CD4-positive, alpha-beta T cell treated with Interleukin-17A for 4 hours (primary cell): ENCODE measurements at regions not wholly inside any gene's neighbourhood (a gene's known extent, or its start where the extent isn't known, plus 50 kb on each side); places are given as distances from the start of the nearest gene placed in this dataset.

Experiments used
- DNase-seq: peaks from one replicate; pipeline ENCODE4 v3.0.0-alpha.2; 2020; ENCODE audit warnings: mixed read lengths

DNA sequence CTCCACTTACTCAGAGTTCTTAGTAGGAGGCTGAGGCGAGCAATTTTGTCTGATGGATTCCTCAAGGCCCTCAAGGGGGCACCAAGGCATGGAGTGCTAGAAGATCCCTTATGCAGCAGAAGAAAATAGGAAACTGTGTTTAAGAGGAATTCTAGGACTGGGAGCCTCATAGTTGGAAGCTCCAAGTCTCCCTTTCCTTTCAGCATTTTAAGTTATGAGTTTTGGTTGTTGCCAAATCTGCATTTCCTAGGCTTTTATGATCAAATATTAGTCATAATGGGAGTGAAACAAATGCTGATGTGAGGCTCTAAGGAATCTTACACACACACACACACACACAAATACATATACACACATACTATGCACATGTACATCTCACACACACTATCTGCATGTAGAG lies 714.0 kb downstream of the UTRN start:
- no peak for DNase-seq

DNA sequence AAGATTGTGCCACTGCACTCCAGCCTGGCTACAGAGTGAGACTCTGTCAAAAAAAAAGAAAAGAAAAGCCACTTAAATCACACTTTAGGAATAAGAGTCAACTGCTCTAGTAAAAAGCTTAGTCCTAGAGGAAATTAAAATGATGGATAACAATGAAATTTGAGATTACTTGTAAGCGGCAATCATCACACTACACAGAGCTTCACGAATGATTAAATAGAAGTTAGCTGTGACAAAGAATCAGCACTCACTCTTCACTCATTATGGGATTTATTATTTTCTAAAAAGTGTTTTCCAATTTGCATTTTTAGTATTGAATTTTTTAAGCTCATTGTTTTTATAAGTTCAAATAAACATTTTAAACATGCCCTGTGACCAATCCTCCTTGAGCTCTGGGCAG lies 718.0 kb downstream of the UTRN start:
- no peak for DNase-seq

DNA sequence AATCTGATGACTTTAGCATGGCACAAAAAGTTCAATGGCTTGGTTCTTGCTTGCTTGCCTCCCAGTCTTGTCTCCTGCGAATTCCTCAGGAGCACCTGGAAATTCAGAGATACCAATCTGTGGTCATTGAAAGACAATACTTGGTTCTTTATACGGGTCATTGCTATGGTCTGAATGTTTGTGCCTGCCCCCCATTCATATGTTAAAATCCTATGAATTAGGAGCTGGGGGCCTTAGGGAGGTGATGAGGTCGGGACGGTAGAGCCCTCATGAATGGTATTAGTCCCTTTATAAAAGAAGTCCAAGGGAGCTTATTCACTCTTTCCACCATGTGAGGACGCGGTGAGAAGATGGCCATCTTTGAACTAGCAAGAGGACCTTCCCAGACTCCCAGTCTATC lies 721.8 kb downstream of the UTRN start:
- no peak for DNase-seq

DNA sequence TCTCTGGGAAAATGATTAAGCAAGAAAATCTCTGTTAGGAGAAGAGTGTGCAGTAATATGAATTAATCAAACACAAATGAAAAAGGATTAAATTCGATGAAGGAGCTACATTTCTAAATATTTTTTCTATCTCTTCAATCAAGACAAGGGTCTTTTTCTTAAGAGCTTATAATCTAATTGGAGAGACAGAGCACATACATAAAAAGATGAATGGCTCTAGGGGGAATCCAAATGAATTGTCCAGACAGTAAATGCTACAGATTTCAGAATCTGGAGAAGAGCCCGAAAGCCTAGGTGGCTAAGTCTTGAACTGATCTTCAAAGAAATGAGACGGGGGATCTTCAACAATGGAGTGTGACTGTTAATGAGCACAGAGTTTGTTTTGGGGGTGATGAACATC lies 723.6 kb downstream of the UTRN start:
- DNase-seq: no peak

DNA sequence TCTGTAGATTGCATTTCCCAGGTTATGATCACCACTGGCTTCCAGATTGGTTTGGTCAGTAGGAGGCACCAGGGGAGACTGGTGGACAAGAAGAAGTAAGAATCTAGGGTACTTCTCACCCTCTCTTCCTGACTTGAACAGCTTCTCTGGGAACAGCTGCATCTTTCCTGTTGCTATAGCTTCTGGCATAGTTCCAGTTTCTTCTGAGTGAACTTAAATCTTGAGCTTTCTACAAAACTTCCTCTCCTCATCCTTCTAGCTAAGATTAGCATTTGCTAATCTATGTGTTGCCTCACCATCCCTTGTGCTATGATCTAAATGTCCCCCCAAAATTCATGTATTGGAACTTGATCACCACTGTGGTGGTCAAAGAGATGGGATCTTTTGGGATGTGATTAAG lies 724.6 kb downstream of the UTRN start:
- DNase-seq: no peak

DNA sequence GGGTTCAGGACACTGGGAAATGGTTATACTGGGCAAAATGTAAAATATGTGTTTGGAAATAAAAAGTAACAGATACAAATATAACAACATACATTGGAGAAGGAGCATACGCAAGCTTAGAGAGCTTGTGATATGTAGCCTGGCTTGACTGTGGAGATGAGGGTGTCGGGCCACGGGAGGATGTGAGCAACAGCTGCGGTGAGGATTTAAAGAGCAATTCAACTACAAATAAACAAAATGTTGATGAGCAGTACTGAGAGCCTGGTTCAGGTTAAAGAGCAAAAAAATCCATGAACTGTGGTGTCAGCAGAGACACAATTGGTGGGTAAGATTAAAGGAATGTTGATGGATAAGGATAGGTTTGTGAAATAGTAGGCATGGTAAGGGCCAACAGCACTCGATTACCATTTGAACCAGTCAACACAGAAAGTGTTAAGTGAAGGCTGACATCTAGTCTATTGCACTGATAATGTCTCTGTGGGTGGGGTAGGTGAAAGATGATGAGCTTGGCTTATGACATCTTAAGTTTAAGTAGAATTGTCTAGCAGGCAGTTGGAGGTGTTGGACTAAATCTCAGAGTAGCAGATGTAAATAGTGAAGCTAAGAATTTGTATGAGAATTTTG lies 723.2 kb downstream of the EPM2A start:
- no peak for DNase-seq

DNA sequence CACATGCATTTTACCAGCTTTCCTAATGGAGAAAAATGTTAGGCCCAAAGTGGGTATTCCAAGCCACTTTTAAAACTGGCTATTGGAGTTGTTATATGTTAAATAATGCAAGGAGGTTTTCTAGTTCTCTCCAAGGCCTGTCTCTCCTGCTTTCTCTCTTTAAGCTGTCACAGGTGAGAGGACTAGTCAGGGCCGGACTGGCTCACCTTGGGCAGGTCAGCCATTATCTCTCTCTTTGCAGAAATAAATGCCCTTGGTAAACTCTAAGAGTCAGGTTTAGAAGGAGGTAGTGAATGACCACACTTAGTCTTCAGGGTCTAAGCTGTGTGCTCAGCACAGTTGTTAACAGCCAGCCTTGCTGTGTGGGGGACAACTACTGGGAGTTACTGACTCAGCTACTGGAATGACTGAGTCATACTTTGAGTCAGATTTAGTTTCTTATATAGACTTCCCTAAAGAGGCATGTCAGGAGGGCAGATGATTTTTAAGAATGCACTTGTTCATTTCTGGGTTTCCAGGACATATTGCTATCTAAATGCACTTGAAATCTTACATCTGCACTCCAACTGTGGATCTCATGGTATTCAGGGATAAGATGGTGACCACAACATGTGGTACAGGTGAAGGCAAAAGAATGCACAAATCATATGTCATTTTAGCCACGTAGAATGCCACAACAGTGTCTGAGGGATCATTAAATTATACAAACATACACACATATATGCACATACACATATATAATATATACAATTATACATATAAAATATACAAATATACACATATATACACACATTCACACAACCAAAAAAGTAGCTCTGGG lies 719.4 kb downstream of the EPM2A start:
- DNase-seq: no peak

DNA sequence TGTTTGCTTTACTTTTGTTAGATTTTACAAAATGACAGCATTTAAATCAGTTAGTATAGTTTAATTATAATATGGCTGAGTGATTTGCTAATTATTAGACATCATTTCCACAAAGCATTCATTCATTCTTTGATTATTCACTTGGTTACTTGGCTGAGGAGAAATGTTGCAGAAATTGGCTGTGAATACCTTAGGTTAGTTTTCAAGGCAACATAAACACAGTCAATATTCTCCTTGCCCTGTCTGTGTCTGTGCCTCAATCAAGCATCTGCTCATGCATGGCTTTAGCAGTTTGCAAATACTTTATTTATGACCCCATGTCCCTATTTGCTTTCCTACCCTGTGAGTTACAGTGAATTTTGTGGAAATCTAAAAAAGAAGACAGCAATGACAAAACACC lies 718.3 kb downstream of the EPM2A start:
- DNase-seq: no peak

DNA sequence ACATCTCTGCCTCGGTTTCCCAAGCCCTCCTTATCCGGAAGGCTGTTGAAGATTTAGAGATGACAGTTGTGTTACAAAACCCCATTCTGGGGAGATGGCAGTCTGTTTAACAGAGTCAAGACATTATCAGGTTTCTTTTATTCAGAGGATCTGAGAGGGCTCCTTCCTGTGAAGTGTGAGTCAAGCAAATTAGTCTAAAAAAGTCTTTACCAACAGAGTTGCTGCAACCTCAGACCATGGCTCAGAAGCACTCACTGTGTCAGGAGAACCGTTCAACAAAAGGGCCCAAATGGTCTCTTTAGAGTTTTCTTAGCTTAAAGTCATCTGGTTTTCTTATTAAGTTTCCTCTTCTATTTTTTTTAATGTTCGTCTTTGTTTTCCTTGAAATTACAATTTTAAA lies 717.8 kb downstream of the EPM2A start:
- no peak for DNase-seq

DNA sequence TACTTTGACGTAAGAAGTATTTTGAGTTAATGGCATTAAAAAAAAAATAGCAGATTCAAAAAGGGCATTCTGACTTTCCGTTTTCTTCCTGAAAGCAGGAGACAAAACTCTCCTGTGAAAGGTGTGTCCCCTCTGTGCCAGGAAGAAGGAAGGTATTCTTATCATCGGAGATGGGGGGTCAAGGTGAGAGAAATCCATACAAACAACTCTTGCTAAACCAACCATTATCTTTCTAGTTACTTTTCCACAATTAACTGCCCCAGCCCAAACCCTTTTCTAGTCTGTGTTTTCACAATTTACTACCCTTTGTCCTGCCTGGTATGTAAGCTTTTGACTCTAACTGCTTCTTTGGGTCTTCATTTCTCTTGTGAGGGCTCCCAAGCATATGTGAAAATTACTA lies 717.3 kb downstream of the EPM2A start:
- no peak for DNase-seq

DNA sequence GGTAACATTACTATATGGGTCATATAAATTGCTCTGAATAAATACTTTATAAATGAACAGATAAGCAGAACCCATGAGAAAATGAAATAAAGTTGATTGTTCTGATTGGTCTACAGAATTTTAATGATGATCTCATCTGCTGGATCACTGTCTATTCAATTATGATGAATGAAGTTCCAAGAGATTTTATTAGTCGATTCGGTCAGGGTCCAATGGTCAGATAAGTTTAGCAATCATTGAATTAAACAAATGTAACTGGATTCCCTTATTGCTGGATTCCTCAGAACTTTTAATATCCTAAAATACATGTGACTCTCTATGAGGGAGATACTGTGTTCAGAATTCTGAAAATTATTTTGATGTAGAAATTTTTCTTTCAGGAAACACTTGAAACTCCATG lies 715.2 kb downstream of the EPM2A start:
- DNase-seq: no peak

DNA sequence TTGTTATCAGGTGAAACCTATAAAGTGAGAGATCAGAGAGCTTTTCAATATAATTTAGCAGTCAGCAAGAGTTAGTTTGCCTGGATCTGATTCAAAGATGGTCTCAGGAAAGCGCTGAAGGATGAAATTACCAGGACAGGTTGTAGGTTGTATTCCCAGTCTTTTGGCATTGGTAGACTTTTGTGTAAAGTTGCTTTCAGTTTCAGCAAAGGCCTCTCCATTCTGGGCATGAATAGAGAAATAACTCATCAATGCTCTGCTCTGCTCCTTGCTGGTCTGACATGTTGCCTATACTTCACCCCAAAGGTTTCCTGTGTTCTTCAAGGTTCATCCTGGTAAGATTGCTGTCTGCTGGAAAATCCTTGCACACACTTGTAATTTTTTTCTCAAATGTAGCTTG lies 714.8 kb downstream of the EPM2A start:
- DNase-seq: no peak

DNA sequence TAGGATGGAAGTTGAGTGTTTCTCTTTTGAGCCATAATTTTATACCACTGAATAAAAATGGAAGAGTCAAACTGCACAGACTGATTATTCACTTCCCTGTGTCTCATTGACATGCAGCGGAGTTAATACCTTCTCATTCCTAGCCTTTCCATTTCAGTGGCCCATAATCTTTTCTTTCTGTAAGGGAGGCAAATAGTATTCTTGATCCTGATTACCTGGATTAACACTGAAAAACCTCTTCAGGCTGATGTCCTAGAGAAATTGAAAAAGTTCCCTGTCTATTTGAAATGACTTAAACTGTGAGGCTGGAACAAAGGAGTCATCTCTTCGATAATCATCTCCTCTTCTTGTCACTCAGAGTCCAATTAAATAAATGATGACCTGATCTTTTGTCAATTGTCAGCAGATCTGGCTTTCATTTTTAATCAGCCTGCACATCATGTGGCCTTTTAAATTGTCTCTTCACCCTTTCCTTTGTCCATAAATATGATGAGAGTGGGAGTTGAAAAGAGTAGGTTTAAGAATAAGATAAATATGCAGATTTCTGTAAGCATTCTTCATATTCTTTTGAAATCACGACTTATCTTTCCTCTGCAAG lies 713.0 kb downstream of the EPM2A start:
- no peak for DNase-seq

DNA sequence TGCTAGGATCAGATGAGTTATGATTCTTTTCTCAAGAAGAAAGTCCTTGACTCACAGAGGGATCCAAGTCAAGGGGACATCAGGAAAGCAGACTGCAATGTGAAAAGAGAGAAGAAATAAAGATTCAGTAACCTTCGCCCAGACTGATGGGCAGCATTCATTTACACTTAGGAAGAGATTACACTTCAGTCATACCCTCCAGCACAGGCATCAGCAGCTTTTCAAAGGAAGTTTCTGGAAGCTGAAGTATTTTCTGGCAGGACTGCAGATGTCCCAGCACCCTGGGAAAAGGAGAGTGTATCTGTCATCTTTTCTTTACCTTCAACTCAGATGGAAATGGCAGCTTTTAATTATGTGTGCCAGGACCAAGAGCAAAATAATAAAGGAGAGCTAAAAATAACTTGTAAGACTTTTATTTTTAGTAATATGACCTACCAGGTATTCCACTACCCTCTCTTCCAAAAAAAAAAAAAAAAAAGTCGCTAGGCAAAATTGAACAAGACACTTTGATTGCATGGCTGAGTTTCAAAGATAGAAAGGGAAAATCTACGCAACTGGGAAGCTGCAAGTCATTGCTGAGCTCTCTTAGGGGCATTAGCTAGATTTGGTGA lies 712.1 kb downstream of the EPM2A start:
- no peak for DNase-seq

DNA sequence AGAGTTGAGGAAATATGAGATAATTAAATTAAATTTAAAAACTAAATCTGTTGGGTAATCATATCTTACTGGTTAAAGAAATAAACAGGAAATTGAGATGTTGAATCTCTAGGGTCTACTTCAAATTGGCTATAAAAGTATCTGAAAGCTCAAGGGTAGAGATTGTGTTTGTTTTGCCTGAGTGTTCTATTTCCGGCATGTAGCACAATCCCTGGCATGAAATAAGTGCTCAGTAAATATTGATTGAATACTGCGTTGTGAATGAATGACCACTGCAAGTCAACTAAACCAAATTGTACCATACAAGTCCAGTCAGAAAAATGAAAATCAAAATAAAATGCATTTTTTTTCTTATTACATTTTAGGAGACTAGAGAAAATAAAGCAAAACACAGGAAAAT lies 709.8 kb downstream of the EPM2A start:
- DNase-seq: no peak

DNA sequence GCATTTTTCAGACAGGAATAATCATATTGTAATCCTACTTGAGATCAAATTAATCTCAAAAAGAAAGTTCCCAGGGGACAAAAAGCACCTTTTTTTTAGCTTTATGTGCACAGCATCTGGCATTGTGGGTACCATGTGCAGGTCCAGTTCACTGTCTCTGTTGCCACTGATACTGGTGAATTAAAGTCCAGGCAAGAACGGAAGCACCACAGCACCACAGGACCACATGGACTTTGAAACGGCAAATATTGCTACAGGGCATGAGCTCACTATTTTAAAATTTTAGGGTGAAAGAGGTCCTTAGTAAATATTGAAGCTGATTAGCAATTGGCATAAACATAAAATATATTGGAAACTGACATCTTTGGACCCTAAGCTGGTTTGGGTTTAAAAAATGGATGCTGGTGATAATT lies 709.0 kb downstream of the EPM2A start:
- no peak for DNase-seq

DNA sequence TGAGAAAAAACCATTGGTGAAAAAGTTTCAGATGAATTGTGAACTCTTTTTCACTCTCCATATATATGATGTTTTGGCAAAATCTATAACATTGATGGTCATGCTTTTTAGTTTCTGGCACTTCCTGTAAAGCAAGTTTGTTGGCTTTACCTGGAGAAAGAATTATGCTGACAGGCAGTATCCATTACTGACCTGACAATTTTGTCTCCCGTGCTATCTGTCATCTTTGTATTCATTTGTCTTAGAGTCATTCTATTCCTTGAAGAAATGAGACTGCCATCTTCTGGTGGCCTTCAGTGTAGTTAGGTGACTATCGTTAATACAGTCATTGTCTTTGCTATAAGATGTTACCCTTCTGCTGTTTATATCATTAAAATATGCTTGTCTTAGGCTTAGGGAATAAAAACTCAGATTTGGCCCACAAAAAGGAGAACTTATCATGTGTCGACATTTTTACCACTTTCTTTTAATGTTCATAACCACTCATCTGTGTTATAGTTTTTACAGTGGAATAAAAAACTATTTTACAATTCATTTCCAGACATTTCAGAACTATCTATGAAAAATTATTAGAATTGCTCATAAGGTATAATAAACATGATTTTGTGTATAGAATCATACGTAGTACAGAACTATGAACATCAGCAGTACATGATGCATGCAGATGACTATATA lies 707.0 kb downstream of the EPM2A start:
- no peak for DNase-seq

DNA sequence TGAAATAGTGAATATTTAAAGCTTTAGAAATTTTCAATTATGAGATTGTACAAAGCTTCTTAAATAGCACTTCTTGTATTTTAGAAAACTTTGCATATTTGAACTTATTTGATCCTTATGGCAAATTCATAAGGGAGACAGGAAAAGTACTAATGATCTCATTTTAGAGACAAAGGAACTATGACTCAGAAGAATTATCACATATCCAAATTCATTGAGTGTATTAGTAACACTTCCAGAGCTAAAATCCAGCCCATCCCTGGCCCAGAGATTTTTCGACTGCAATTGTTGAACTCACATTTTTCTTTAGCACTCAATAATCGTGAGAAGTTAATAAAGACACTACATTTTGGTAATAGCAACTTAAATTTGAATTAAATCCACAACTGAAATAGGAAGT lies 704.3 kb downstream of the EPM2A start:
- no peak for DNase-seq

DNA sequence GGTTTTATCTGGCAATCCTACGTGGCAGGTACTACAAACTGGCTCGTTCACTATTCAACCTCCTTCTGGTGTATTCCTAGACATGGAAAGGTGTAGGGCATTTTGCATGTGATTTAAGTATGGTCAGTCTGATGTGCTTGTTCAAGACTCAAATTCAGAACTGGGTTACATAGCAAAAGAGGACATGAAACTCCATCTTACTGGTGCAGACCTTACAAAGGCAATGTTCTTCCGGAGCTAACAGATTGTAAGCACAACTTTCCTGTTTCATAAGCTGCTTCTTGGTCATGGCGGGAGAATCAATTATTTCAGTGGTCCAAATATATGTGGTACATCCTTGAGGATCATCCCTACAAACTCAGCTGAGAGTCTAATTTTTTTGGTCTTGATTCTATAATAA lies 703.4 kb downstream of the EPM2A start:
- no peak for DNase-seq

DNA sequence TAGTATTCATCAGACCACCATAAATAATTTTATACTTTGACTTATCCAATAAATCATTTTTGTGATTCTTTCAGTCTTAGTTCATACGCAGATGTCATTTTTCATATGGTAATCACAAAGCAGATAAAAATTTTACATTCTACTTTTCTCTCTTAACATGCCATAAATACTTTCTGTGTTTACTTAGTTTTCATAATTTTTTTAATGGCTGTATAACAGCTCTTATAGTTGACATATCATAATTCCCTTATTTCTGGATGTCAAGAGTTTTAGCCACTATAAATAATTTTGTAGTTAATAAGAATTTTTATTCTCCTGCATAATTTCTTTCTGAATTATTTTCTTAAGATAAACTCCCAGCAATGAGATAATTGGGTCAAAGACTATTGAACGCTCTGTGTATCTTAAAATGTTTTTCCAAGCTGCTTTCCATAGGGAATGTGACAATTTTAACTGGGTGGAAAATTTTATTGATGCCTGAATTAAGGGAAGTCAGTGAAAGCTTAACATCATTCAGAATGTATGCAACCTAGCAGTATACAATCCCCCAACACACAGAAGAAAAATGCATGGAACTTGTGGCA lies 702.7 kb downstream of the EPM2A start:
- DNase-seq: no peak

DNA sequence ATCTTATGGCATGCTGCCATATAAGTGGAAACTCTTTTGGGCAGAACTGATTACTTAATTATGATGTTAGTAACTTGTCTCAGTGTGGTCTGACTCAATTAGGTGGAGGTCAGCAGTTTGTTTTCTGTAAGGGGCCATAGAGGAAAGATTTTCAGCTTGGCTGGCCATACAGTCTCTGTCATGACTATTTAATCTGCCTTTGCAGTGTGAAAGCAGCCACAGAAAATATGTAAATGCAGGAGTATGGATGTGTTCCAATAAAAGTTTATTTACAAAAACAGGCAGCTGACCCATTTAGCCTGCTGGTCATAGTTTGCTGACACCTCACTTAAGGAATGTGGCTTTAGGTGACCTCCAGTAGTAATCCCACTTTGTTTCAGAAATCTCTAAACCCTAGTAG lies 700.7 kb downstream of the EPM2A start:
- no peak for DNase-seq

DNA sequence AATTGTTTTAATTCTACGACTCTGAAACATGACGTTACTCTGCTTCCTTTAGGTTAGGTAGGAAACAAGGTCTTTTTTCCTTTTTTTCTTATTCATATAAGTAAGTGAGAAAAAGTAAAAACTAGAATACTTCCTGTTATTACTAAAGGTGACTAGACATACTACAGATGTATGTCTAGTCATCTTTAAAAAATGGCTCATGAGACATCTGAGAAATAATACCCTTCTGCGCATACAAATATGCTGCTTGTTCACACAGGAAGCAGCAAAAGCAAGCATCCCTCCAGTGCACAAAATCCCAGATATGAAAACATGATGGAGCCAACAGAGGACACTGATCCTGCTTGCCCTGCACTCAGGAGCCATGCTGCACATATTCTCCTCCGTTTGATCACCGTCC lies 699.1 kb downstream of the EPM2A start:
- no peak for DNase-seq
